Endothelial cell of umbilical vein (primary cell): ENCODE measurements at regions not wholly inside any gene's neighbourhood (a gene's known extent, or its start where the extent isn't known, plus 50 kb on each side); places are given as distances from the start of the nearest gene placed in this dataset.

ENCODE experiments used
- BruUV-seq: library from RNA; stranded (reverse); fragments of 400-500 nt; replicated peaks from 2 replicates; lab custom pipeline; 2021; lab: Mats Ljungman, UMichigan
- CTCF ChIA-PET: fragments of 300-600, 350-600 bp; sonication (Branson Sonifier 250); formaldehyde crosslinking; loops from one replicate; lab custom pipeline; 2021; ENCODE audit warnings: antibody characterized with exemption, inconsistent platforms; lab: Charles Lee
- POLR2A ChIA-PET: fragments of 300-600, 350-600 bp; sonication (Branson Sonifier 250); formaldehyde crosslinking; loops from one replicate; lab custom pipeline; 2021; ENCODE audit warnings: antibody characterized with exemption, inconsistent platforms; lab: Charles Lee
- DNase-seq: peaks from one replicate; pipeline ENCODE4 v3.0.0-alpha.2; 2011; ENCODE audit warnings: low read depth, low spot score
- FAIRE-seq: peaks from 2 replicates; lab custom pipeline; 2011; peaks lifted over from hg19 to GRCh38; lab: Jason Lieb, UNC
- H2AFZ ChIP-seq: 2 replicates; pipeline ENCODE4 v1.6.0; 2012; ENCODE audit warnings: low read depth, low read length, control low read depth, inconsistent platforms
- H3K27ac ChIP-seq: 2 replicates; pipeline ENCODE4 v1.5.1; 2011; ENCODE audit warnings: low read depth, mild to moderate bottlenecking, control low read depth, low read length, moderate library complexity; ENCODE audit not compliant: insufficient read depth
- H3K27me3 ChIP-seq, 2 experiments: 2 replicates each; pipeline versions ENCODE4 v1.6.0 to v1.6.1; 2011; ENCODE audit warnings: low read length in 2 of 2, mixed read lengths in 1 of 2; ENCODE audit not compliant: control insufficient read depth in 2 of 2, insufficient read depth in 2 of 2
- H3K36me3 ChIP-seq, 2 experiments: 2 replicates in 1 of 2; 3 replicates in 1 of 2; pipeline ENCODE4 v1.5.1; 2011; ENCODE audit warnings: low read length in 2 of 2, mild to moderate bottlenecking in 1 of 2, moderate library complexity in 1 of 2; ENCODE audit not compliant: control insufficient read depth in 2 of 2, insufficient read depth in 2 of 2; ENCODE audit errors: extremely low read depth in 1 of 2
- H3K4me1 ChIP-seq: 3 replicates; pipeline ENCODE4 v1.5.1; 2011; ENCODE audit warnings: mild to moderate bottlenecking, low read length; ENCODE audit not compliant: control insufficient read depth, insufficient read depth; ENCODE audit errors: extremely low read depth
- H3K4me2 ChIP-seq: 2 replicates; pipeline ENCODE4 v1.6.1; 2011; ENCODE audit warnings: low read length, control low read depth, mixed read lengths; ENCODE audit not compliant: insufficient read depth
- H3K4me3 ChIP-seq, 3 experiments: fragments of 200-600 bp in 1 of 3; sonication (generic), shearing (Covaris generic) in 1 of 3; replicated peaks in 1 of 3; 2 replicates each; pipeline ENCODE4 v1.5.1; 2011 to 2016; ENCODE audit warnings: control low read depth in 3 of 3, low read length in 3 of 3, mild to moderate bottlenecking in 2 of 3, inconsistent platforms in 1 of 3, low read depth in 1 of 3, moderate library complexity in 1 of 3; ENCODE audit not compliant: insufficient read depth in 1 of 3
- H3K79me2 ChIP-seq: 2 replicates; pipeline ENCODE4 v1.6.0; 2012; ENCODE audit warnings: low read length, inconsistent platforms; ENCODE audit not compliant: control insufficient read depth, insufficient read depth
- H3K9ac ChIP-seq: replicated peaks from 2 replicates; pipeline ENCODE3; 2011; ENCODE audit warnings: low read length, control low read depth; ENCODE audit not compliant: insufficient read depth; ENCODE audit errors: extremely low read depth
- H3K9me1 ChIP-seq: replicated peaks from 3 replicates; pipeline ENCODE4 v1.6.0; 2011; ENCODE audit warnings: mild to moderate bottlenecking, low read length; ENCODE audit not compliant: control insufficient read depth, insufficient read depth; ENCODE audit errors: extremely low read depth
- H3K9me3 ChIP-seq: replicated peaks from 2 replicates; pipeline ENCODE4 v1.5.1; 2012; ENCODE audit warnings: low read length, inconsistent platforms; ENCODE audit not compliant: control insufficient read depth, insufficient read depth
- H4K20me1 ChIP-seq: replicated peaks from 2 replicates; pipeline ENCODE3; 2011; ENCODE audit warnings: mild to moderate bottlenecking, low read length; ENCODE audit not compliant: control insufficient read depth, insufficient read depth; ENCODE audit errors: extremely low read depth
- EZH2 ChIP-seq: IDR thresholded peaks from 2 replicates; pipeline ENCODE4 v1.6.1; 2012; ENCODE audit warnings: borderline replicate concordance, low read depth, mild to moderate bottlenecking, moderate library complexity, low read length, inconsistent platforms; ENCODE audit not compliant: severe bottlenecking
- FOS ChIP-seq: IDR thresholded peaks from 2 replicates; pipeline ENCODE4 v1.6.1; 2011; ENCODE audit warnings: mild to moderate bottlenecking, low read length, moderate library complexity, borderline replicate concordance; ENCODE audit not compliant: insufficient read depth
- GATA2 ChIP-seq: IDR thresholded peaks from 2 replicates; pipeline ENCODE4 v1.7.0; 2011; ENCODE audit warnings: low read depth, mild to moderate bottlenecking, moderate library complexity, mixed read lengths, low read length; ENCODE audit not compliant: insufficient read length, insufficient read depth
- JUN ChIP-seq: IDR thresholded peaks from 2 replicates; pipeline ENCODE4 v1.6.1; 2011; ENCODE audit warnings: borderline replicate concordance, low read depth; ENCODE audit not compliant: insufficient read length, insufficient read depth
- POLR2AphosphoS5 ChIP-seq: IDR thresholded peaks from 2 replicates; pipeline ENCODE4 v1.6.1; 2012; ENCODE audit warnings: low read depth, mild to moderate bottlenecking, control low read depth, low read length, moderate library complexity; ENCODE audit not compliant: insufficient read depth
- dilution Hi-C: fragments of 300-500 bp; cut with MboI; formaldehyde crosslinking; loops from one replicate; pipeline ENCODE4 v1.15.0; 2019; ENCODE audit warnings: low sequenced_read_pairs; ENCODE audit not compliant: extremely low pct_ligation_motif_present
- intact Hi-C: fragments of 100-400 bp; cut with micrococcal nuclease; formaldehyde crosslinking; loops from one replicate; pipeline ENCODE4 v1.10.0; 2022
- TF ChIP-seq, protein P1 (sequence below), 2 donors: IDR thresholded peaks; 1 replicate in 1 of 2; 2 replicates in 1 of 2; pipeline ENCODE4 v1.5.1; 2011; ENCODE audit warnings: low read length in 2 of 2, mild to moderate bottlenecking in 2 of 2, moderate library complexity in 2 of 2, control low read depth in 1 of 2, inconsistent platforms in 1 of 2, low read depth in 1 of 2; ENCODE audit not compliant: insufficient read depth in 1 of 2; ENCODE audit errors: extremely low read depth in 1 of 2
- TF ChIP-seq, protein P2 (sequence below): IDR thresholded peaks from 2 replicates; pipeline ENCODE4 v1.6.1; 2011; ENCODE audit not compliant: insufficient read depth, insufficient read length

DNA sequence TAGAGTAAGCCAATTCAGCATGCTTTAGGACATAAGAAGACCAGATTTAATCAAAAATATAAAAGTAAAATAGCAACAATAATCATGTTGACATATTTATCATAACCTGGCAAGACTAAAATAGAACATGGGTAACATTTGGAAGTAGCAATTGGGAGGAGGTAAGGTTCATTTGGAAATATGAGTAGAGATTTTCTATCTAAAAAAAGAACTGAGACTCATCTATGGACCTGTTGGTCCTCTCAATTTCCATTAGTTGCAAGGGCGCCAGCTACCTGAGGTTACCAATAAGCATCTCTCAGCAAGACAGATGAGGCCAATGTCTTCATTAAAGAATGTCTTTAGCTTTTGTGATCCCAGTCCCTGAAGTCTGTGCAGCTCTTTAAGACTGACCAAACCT, 196.0 kb downstream of the IRS1 start:
- no peak overlapping the region for H2AFZ ChIP-seq
- POLR2A ChIA-PET: no interaction called here
- H3K27ac ChIP-seq: no peak overlapping the region
- H4K20me1 ChIP-seq: no peaks in the 10 kb centered on the region
- no peaks in the 10 kb centered on the region for H3K36me3 ChIP-seq
- TF ChIP-seq GATA2: no peak
- no peak for TF ChIP-seq EZH2
- TF ChIP-seq JUN: no peak
- TF ChIP-seq, protein P1, sequence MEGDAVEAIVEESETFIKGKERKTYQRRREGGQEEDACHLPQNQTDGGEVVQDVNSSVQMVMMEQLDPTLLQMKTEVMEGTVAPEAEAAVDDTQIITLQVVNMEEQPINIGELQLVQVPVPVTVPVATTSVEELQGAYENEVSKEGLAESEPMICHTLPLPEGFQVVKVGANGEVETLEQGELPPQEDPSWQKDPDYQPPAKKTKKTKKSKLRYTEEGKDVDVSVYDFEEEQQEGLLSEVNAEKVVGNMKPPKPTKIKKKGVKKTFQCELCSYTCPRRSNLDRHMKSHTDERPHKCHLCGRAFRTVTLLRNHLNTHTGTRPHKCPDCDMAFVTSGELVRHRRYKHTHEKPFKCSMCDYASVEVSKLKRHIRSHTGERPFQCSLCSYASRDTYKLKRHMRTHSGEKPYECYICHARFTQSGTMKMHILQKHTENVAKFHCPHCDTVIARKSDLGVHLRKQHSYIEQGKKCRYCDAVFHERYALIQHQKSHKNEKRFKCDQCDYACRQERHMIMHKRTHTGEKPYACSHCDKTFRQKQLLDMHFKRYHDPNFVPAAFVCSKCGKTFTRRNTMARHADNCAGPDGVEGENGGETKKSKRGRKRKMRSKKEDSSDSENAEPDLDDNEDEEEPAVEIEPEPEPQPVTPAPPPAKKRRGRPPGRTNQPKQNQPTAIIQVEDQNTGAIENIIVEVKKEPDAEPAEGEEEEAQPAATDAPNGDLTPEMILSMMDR (IDR thresholded peaks at IDR 0.05; ENCODE audit: extremely low read depth in 1 of 2, insufficient read depth in 1 of 2, low read depth in 1 of 2, low read length in 2 of 2): no peak
- TF ChIP-seq, protein P2, sequence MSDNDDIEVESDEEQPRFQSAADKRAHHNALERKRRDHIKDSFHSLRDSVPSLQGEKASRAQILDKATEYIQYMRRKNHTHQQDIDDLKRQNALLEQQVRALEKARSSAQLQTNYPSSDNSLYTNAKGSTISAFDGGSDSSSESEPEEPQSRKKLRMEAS: no peak
- TF ChIP-seq POLR2AphosphoS5: no peak
- TF ChIP-seq FOS: no peak
- H3K4me1 ChIP-seq: no peaks in the 10 kb centered on the region
- CTCF ChIA-PET: no interaction called here
- H3K4me2 ChIP-seq: no peak overlapping the region
- no peak overlapping the region for H3K9ac ChIP-seq
- no peak for FAIRE-seq
- no peaks in the 10 kb centered on the region for H3K79me2 ChIP-seq
- dilution Hi-C loops (no loop called here), intact Hi-C loops (no loop called here)
- no peaks in the 10 kb centered on the region for H3K9me1 ChIP-seq
- H3K27me3 ChIP-seq: no peaks in the 10 kb centered on the region
- BruUV-seq: no TSS peak
- DNase-seq: no peak
- H3K4me3 ChIP-seq: no peak overlapping the region
- H3K9me3 ChIP-seq: no peaks in the 10 kb centered on the region
